ENCODE measurements at regions not wholly inside any gene's neighbourhood (a gene's known extent, or its start where the extent isn't known, plus 50 kb on each side); places are given as distances from the start of the nearest gene placed in this dataset.
"Not testable (repeated sequence)": the region's sequence is repeated elsewhere in the genome, so short reads cannot be mapped to it uniquely, and the experiment has no call there.

DNA sequence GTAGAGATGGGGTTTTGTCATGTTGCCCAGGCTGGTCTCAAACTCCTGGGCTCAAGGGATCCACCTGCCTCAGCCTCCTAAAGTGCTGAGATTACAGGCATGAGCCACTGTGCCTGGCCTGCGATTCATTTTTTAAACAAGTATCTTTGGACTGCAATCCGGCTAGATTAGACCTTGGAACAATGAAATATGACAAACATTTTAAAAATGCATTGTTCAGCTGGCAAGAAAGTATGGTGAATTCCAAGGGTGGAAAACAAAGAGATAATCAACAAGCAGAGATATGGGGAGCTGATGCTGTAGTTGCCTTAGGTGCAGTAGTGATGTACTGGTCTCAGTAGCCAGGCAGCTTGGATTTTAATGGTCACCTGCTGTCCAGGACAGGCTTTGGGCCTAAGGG lies 95.8 kb upstream of the GOLGA8J start:
- Histone ChIP-seq H3K9me3 (ENCODE audit: control insufficient read depth, insufficient read depth, low read length) (no peaks in the 10 kb centered on the region), H3K36me3 (ENCODE audit: control insufficient read depth, insufficient read depth, low read length) (no peaks in the 10 kb centered on the region), H3K4me1 (ENCODE audit: control insufficient read depth, insufficient read depth, low read length) (peaks cover 2% of the 10 kb centered on the region; the same call in 1 of the 2 replicates), H3K4me3 (ENCODE audit: low read length) (no peak overlapping the region), H3K27ac (ENCODE audit: low read length) (no peak overlapping the region), H3K27me3 (ENCODE audit: control insufficient read depth, insufficient read depth, low read length) (no peaks in the 10 kb centered on the region)
- no peak for DNase-seq (ENCODE audit: low read depth, low spot score)
- no CpG with 5 or more reads among the region's 2 CpGs for WGBS (ENCODE audit: insufficient coverage, insufficient read length)

DNA sequence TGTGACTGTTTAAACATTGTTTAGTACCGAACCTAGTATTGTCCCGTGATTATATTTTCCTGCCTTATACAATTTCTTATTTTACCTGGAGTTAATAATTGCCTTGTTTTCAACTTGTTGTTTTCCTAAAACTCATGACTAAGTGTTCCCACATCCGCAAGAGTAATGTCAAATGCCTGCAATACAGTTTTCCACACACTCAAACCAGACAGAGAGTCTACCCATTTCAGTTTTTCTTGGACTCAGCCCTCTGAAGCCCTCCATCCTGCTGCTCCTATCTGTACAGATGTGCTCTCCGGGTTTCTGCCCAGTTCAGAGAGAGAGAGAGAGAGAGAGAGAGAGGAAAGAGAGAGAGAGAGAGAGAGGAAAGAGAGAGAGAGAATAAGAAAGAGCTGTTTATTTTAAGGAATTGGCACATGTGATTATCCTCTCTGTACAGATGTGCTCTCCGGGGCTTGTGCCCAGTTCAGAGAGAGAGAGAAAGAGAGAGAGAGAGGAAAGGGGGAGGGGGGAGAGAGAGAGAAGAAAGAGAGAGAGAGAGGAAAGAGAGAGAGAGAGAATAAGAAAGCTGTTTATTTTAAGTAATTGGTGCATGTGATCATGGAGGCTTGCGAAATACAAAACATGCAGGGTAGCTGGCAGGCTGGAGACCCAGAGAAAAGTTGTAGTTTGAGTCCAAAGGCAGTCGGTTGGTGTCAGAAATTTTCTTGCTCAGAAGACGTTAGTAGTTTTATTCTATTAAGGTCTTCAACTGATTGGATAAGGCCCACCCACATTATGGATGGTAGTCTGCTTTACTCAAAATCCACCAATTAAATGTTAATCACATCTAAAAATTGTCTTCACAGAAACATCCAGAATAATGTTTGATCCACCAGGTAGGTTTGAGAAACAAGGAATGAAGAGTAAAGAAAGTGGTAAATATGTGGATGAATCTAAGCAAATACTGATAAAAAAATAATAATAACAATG lies 104.1 kb upstream of the GOLGA8J start:
- no peak overlapping the region for H3K27ac ChIP-seq (ENCODE audit: low read length)
- H3K4me1 ChIP-seq (ENCODE audit: control insufficient read depth, insufficient read depth, low read length): no peaks in the 10 kb centered on the region
- H3K27me3 ChIP-seq (ENCODE audit: control insufficient read depth, insufficient read depth, low read length): no peaks in the 10 kb centered on the region
- no peak for DNase-seq (ENCODE audit: low read depth, low spot score)
- no peaks in the 10 kb centered on the region for H3K9me3 ChIP-seq (ENCODE audit: control insufficient read depth, insufficient read depth, low read length)
- no peaks in the 10 kb centered on the region for H3K36me3 ChIP-seq (ENCODE audit: control insufficient read depth, insufficient read depth, low read length)
- WGBS (ENCODE audit: insufficient coverage, insufficient read length): no CpG with 5 or more reads among the region's 8 CpGs
- H3K4me3 ChIP-seq (ENCODE audit: low read length): no peak overlapping the region

DNA sequence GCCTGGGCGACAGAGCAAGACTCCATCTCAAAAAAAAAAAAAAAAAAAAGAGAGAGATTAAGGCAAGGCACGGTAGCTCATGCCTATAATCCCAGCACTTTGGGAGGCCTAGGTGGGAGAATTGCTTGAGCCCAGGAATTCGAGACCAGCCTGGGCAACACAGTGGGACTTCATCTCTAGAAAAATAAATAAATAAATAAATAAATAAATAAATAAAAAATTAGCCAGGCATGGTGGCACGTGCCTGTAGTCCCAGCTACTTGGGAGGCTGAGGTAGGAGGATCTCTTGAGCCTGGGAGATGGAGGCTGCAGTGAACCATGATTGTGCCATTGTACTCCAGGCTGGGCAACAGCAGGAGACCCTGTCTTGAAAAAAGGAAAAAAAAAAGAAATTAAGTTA lies 108.7 kb upstream of the GOLGA8J start:
- not testable (repeated sequence) for H3K4me3 ChIP-seq (ENCODE audit: low read length); H3K9me3 ChIP-seq (ENCODE audit: control insufficient read depth, insufficient read depth, low read length); H3K27me3 ChIP-seq (ENCODE audit: control insufficient read depth, insufficient read depth, low read length); H3K27ac ChIP-seq (ENCODE audit: low read length); DNase-seq (ENCODE audit: low read depth, low spot score); H3K36me3 ChIP-seq (ENCODE audit: control insufficient read depth, insufficient read depth, low read length); H3K4me1 ChIP-seq (ENCODE audit: control insufficient read depth, insufficient read depth, low read length)
- WGBS (ENCODE audit: insufficient coverage, insufficient read length): no CpG with 5 or more reads among the region's 4 CpGs

DNA sequence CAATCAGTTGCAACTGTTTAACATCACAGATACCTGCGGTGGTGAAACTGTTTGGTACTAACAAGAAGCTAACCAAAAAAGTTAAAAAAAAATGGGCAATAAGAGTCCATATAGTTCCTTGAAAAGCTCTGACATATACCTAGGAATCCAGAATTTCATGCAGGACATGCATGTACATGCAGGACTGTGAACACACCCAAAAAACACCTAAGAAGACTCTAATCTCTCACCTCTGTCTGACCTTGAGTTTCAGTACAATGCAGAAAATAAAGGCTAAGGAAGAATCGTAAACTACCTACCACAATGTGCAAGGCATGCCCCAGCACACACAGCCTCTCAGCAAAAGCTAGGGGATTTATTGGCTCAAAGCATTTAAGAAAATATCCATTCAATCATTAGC lies 110.7 kb upstream of the GOLGA8J start:
- Histone ChIP-seq H3K9me3 (ENCODE audit: control insufficient read depth, insufficient read depth, low read length) (no peaks in the 10 kb centered on the region), H3K4me3 (ENCODE audit: low read length) (no peak overlapping the region), H3K27me3 (ENCODE audit: control insufficient read depth, insufficient read depth, low read length) (peaks cover 13% of the 10 kb centered on the region), H3K36me3 (ENCODE audit: control insufficient read depth, insufficient read depth, low read length) (no peaks in the 10 kb centered on the region), H3K27ac (ENCODE audit: low read length) (no peak overlapping the region), H3K4me1 (ENCODE audit: control insufficient read depth, insufficient read depth, low read length) (no peaks in the 10 kb centered on the region)
- WGBS (ENCODE audit: insufficient coverage, insufficient read length): no CpG with 5 or more reads among the region's 2 CpGs
- no peak for DNase-seq (ENCODE audit: low read depth, low spot score)

DNA sequence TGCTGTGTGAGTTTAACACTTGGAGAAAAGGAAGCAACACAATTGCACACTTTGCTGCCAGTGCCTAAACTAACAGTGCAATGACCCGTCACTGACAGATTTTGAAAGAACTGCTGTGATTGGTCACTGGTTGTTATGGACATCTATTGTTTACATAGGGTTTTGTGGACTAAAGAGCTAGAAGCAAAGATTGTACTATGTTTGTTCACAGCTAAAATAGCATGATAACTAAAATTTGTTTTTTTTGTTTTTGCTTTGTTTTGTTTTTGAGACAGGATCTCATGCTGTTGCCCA lies 112.4 kb upstream of the GOLGA8J start:
- no peak overlapping the region for H3K27ac ChIP-seq (ENCODE audit: low read length)
- H3K27me3 ChIP-seq (ENCODE audit: control insufficient read depth, insufficient read depth, low read length): peaks cover 13% of the 10 kb centered on the region
- DNase-seq (ENCODE audit: low read depth, low spot score): no peak
- no CpG with 5 or more reads among the region's 1 CpG for WGBS (ENCODE audit: insufficient coverage, insufficient read length)
- H3K9me3 ChIP-seq (ENCODE audit: control insufficient read depth, insufficient read depth, low read length): no peaks in the 10 kb centered on the region
- no peaks in the 10 kb centered on the region for H3K4me1 ChIP-seq (ENCODE audit: control insufficient read depth, insufficient read depth, low read length)
- H3K36me3 ChIP-seq (ENCODE audit: control insufficient read depth, insufficient read depth, low read length): no peaks in the 10 kb centered on the region
- H3K4me3 ChIP-seq (ENCODE audit: low read length): no peak overlapping the region

DNA sequence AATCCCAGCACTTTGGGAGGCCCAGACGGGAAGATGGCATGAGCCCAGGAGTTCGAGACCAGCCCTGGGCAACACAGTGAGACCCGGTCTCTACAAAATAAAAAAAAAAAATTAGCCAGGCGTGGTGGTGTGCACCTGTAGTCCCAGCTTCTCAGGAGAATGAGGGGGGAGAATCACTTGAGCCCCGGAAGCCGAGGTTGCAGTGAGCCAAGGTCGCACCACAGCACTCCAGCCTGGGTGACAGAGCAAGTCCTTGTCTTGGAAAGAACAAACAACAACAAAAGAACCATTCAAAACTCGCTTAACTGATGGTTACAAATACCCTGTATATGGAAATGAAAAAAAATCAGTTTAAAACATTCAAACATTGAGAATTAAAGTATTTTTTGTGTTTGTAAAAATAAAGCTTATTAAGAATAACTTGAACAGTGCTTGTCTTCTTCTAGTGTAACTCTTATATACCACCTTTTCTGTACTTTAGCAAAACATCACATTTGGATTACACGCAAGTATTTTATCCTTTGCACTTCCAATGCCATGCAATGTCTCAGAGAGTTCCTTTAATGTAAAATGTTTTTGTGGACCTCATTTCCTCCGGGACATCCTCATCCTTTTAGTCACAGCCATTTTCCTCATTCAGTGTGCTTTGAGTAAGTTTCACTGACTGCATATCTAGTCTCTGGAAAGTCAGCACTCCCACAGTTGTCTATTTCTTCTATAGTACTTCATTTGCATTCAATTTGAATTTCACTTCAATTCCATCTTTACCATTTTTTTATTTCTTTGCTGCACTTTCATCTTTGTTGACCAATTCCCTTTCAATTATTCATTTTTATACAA lies 113.0 kb upstream of the GOLGA8J start:
- Histone ChIP-seq H3K36me3 (ENCODE audit: control insufficient read depth, insufficient read depth, low read length) (no peaks in the 10 kb centered on the region), H3K4me3 (ENCODE audit: low read length) (no peak overlapping the region), H3K27me3 (ENCODE audit: control insufficient read depth, insufficient read depth, low read length) (peaks cover 13% of the 10 kb centered on the region), H3K9me3 (ENCODE audit: control insufficient read depth, insufficient read depth, low read length) (no peaks in the 10 kb centered on the region), H3K27ac (ENCODE audit: low read length) (no peak overlapping the region), H3K4me1 (ENCODE audit: control insufficient read depth, insufficient read depth, low read length) (no peaks in the 10 kb centered on the region)
- no peak for DNase-seq (ENCODE audit: low read depth, low spot score)
- no CpG with 5 or more reads among the region's 10 CpGs for WGBS (ENCODE audit: insufficient coverage, insufficient read length)

DNA sequence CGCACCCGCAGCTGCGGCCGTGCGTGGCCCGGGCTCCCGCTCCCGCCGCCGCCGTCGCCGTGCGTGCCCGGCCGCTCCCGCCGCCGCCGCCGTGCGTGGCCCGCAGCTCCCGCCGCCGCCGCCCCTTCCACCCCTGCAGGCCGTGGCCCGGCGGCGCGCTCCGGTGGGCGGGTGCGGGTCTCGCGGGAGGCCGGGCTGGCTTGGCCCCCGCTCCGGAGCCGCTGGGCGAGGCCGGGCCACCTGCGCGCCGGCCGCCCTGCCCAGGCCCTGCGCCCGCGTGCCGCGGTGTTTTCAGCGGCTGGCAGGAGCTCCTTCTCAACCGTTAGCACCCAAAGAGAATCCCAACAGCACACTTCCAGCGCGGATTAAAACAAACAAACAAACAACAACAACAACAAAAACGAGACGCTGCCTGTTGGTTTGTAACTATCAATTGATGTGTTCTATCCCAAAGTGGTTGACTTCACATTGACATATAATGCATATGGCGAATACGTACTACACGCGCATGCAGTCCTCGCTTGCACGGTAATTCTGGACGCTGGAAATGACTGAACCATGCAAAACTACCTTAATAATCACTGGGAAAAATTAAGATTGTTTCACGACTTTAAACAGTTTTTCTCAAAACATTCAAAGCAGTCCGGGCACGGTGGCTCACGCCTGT lies 113.7 kb upstream of the GOLGA8J start:
- H3K36me3 ChIP-seq (ENCODE audit: control insufficient read depth, insufficient read depth, low read length): no peaks in the 10 kb centered on the region
- H3K4me1 ChIP-seq (ENCODE audit: control insufficient read depth, insufficient read depth, low read length): no peaks in the 10 kb centered on the region
- DNase-seq (ENCODE audit: low read depth, low spot score): no peak
- H3K27me3 ChIP-seq (ENCODE audit: control insufficient read depth, insufficient read depth, low read length): peaks cover 13% of the 10 kb centered on the region
- peak overlapping the region; percentile 43; the same call in 1 of the 2 replicates for H3K4me3 ChIP-seq (ENCODE audit: low read length)
- WGBS (ENCODE audit: insufficient coverage, insufficient read length): no CpG with 5 or more reads among the region's 69 CpGs
- H3K27ac ChIP-seq (ENCODE audit: low read length): no peak overlapping the region
- no peaks in the 10 kb centered on the region for H3K9me3 ChIP-seq (ENCODE audit: control insufficient read depth, insufficient read depth, low read length)

DNA sequence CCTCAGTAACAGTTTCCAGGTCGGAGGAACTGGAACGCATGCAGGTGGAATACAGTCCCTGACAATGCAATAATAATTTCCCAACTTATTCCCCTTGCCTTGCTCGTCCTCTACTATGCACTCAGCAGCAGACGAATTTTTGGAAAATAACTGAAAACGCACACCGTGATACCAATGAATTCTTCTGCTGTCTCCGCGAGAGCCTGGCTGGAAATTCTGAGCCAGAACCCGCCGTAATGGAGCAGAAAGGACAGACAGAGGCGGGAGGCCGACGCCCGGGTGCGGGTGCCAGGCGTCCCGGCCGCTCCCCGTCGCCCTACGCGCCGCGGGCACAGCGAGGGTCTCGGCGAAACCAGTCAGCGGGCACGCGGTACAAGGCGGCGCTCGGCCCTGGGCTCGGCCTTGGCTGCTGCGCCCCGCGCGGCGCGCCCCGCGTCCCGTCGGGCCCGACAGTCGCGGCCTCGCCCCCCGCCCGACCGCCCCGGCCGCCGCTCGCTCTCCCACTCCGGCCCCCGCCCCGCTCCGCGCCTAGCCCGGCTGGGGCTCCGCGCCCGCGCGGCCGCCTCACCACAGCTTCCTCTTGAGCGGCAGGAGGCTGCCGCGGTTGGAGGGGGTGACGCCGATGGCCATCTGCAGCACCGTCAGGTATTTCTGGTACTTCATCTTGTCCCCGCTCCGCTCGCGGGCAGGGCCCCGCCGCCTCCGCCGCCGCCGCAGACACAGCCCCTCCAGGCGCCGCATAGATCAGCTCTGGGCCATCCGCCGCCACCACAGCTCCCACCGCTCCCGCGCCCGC lies 114.5 kb upstream of the GOLGA8J start:
- Histone ChIP-seq H3K9me3 (ENCODE audit: control insufficient read depth, insufficient read depth, low read length) (no peaks in the 10 kb centered on the region), H3K27me3 (ENCODE audit: control insufficient read depth, insufficient read depth, low read length) (peaks cover 13% of the 10 kb centered on the region), H3K27ac (ENCODE audit: low read length) (no peak overlapping the region), H3K4me3 (ENCODE audit: low read length) (peak overlapping the region; percentile 43; the same call in 1 of the 2 replicates), H3K36me3 (ENCODE audit: control insufficient read depth, insufficient read depth, low read length) (no peaks in the 10 kb centered on the region), H3K4me1 (ENCODE audit: control insufficient read depth, insufficient read depth, low read length) (no peaks in the 10 kb centered on the region)
- WGBS (ENCODE audit: insufficient coverage, insufficient read length): no CpG with 5 or more reads among the region's 91 CpGs
- DNase-seq (ENCODE audit: low read depth, low spot score): no peak

DNA sequence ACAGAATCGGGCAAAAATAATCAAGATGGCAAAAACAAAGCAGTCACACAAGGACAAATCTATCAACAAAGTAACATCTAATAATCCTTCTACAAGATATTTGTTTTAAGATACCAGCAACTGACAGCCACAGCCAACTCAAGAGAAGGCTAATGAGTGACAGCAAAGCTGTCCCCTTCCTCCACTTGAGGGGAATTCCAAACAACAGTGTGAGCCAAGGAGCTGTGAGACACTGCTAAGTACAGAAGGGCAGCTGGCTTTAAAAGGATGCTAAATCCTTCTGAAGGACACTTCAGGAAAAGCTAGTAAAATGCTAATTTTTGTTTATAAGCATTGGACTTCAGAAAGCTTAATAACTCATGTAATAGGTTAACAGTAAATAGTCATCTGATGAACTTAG lies 120.3 kb upstream of the GOLGA8J start:
- Histone ChIP-seq H3K9me3 (ENCODE audit: control insufficient read depth, insufficient read depth, low read length) (no peaks in the 10 kb centered on the region), H3K4me1 (ENCODE audit: control insufficient read depth, insufficient read depth, low read length) (no peaks in the 10 kb centered on the region; the same call in 1 of the 2 replicates), H3K27me3 (ENCODE audit: control insufficient read depth, insufficient read depth, low read length) (no peaks in the 10 kb centered on the region; the same call in 1 of the 2 replicates), H3K36me3 (ENCODE audit: control insufficient read depth, insufficient read depth, low read length) (no peaks in the 10 kb centered on the region), H3K4me3 (ENCODE audit: low read length) (no peak overlapping the region), H3K27ac (ENCODE audit: low read length) (no peak overlapping the region)
- no CpG with 5 or more reads among the region's 1 CpG for WGBS (ENCODE audit: insufficient coverage, insufficient read length)
- no peak for DNase-seq (ENCODE audit: low read depth, low spot score)

Data from iPS DF 6.9 (cell line).